ENCODE measurements at regions not wholly inside any gene's neighbourhood (a gene's known extent, or its start where the extent isn't known, plus 50 kb on each side); places are given as distances from the start of the nearest gene placed in this dataset.

GRCh38 chr9:71263451-71263850, 142.0 kb upstream of the TRPM3 start:
- TF ChIP-seq CTCF (IDR thresholded peaks at IDR 0.05; ENCODE audit: poor library complexity) (no peak), EZH2phosphoT487 (IDR thresholded peaks at IDR 0.05; ENCODE audit: low read depth, severe bottlenecking, unreplicated experiment) (no peak)

Data from hepatocyte (in vitro differentiated cells).